ENCODE measurements at regions not wholly inside any gene's neighbourhood (a gene's known extent, or its start where the extent isn't known, plus 50 kb on each side); places are given as distances from the start of the nearest gene placed in this dataset.

GRCh38 chr19:32173836-32174235 is 171.6 kb upstream of the ZNF507 start:
- TF ChIP-seq CTCF (IDR thresholded peaks at IDR 0.05; ENCODE audit: insufficient read depth, low read depth, low read length) (no peak), EZH2 (IDR thresholded peaks at IDR 0.05; ENCODE audit: insufficient read depth, low read length) (no peak)

All from astrocyte (in vitro differentiated cells and primary cell).